ENCODE measurements at regions not wholly inside any gene's neighbourhood (a gene's known extent, or its start where the extent isn't known, plus 50 kb on each side); places are given as distances from the start of the nearest gene placed in this dataset.

DNA sequence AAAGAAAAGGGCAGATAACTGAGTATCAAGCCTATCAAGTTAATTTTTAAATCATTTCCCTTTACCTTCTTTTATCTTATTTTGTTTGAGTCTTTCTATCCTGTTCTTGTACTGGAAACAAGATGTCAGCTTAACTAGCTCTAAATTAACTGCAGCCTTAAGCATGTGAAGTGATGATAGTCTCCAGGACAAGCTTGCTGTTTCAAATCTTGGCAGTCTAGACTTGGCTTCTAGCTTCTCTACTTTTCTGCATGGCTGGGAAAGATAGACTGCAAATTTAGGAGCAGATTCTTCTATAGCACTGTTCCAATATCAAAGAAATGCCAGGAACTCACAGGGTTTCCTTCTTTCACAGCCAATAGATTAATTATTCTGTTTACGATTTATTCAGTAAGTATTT lies 1034.4 kb downstream of the TUSC7 start:
- TF ChIP-seq ZFP30 (CRISPR knock-in tag; IDR thresholded peaks at IDR 0.05) = no peak
- TF ChIP-seq ZC3H10 (CRISPR knock-in tag; IDR thresholded peaks at IDR 0.05) = no peak
- TF ChIP-seq CSRNP3 (CRISPR knock-in tag; IDR thresholded peaks at IDR 0.05) = no peak
- TF ChIP-seq, protein P1, sequence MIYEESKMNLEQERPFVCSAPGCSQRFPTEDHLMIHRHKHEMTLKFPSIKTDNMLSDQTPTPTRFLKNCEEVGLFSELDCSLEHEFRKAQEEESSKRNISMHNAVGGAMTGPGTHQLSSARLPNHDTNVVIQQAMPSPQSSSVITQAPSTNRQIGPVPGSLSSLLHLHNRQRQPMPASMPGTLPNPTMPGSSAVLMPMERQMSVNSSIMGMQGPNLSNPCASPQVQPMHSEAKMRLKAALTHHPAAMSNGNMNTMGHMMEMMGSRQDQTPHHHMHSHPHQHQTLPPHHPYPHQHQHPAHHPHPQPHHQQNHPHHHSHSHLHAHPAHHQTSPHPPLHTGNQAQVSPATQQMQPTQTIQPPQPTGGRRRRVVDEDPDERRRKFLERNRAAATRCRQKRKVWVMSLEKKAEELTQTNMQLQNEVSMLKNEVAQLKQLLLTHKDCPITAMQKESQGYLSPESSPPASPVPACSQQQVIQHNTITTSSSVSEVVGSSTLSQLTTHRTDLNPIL (CRISPR knock-in tag; IDR thresholded peaks at IDR 0.05; ENCODE audit: low read depth) = no peak
- no peak for TF ChIP-seq ISL1 (CRISPR knock-in tag; IDR thresholded peaks at IDR 0.05)
- no peak for TF ChIP-seq CSDC2 (CRISPR knock-in tag; IDR thresholded peaks at IDR 0.05)
- TF ChIP-seq PATZ1 (CRISPR knock-in tag; IDR thresholded peaks at IDR 0.05; ENCODE audit: borderline replicate concordance) = no peak
- TF ChIP-seq ZNF70 (CRISPR knock-in tag; IDR thresholded peaks at IDR 0.05) = no peak
- no peak for TF ChIP-seq ARNTL (CRISPR knock-in tag; IDR thresholded peaks at IDR 0.05; ENCODE audit: borderline replicate concordance, low read depth)
- TF ChIP-seq BACH2 (CRISPR knock-in tag; IDR thresholded peaks at IDR 0.05; ENCODE audit: borderline replicate concordance) = no peak
- TF ChIP-seq OSR1 (CRISPR knock-in tag; IDR thresholded peaks at IDR 0.05) = no peak
- no peak for TF ChIP-seq POU6F1 (CRISPR knock-in tag; IDR thresholded peaks at IDR 0.05; ENCODE audit: borderline replicate concordance, low read depth)
- no peak for TF ChIP-seq PPARA (CRISPR knock-in tag; IDR thresholded peaks at IDR 0.05; ENCODE audit: borderline replicate concordance)
- TF ChIP-seq ESRRG (CRISPR knock-in tag; IDR thresholded peaks at IDR 0.05) = no peak

Data from SK-N-SH treated with all-trans-retinoic acid at 6 μM for 48 hours (cell line).